ENCODE measurements at regions not wholly inside any gene's neighbourhood (a gene's known extent, or its start where the extent isn't known, plus 50 kb on each side); places are given as distances from the start of the nearest gene placed in this dataset.

GRCh38 chr10:23968301-23968700, 240.6 kb upstream of the KIAA1217 start:
- Histone ChIP-seq H3K27me3 (ENCODE audit: low read length) (no peaks in the 10 kb centered on the region), H3K79me2 (ENCODE audit: low read length) (no peaks in the 10 kb centered on the region), H3K27ac (ENCODE audit: low read length) (no peak overlapping the region), H3K4me3 (ENCODE audit: low read length) (no peak overlapping the region), H3K4me2 (ENCODE audit: low read length) (no peak overlapping the region), H3K36me3 (ENCODE audit: low read depth, low read length) (no peaks in the 10 kb centered on the region), H3K9me3 (ENCODE audit: low read length) (no peaks in the 10 kb centered on the region), H4K20me1 (ENCODE audit: low read length) (no peaks in the 10 kb centered on the region), H3F3A (ENCODE audit: low read length, unreplicated experiment) (no peaks in the 10 kb centered on the region), H3K9me2 (replicated peaks; ENCODE audit: low read length) (no peaks in the 10 kb centered on the region), H3K9ac (ENCODE audit: low read length) (no peak overlapping the region), H2AFZ (ENCODE audit: low read length) (no peak overlapping the region), H3K4me1 (ENCODE audit: insufficient read depth, low read length) (no peaks in the 10 kb centered on the region)
- TF ChIP-seq EZH2 (IDR thresholded peaks at IDR 0.05; ENCODE audit: low read length, unreplicated experiment): no peak
- no peak for TF ChIP-seq EZH2phosphoT487 (IDR thresholded peaks at IDR 0.05; ENCODE audit: borderline replicate concordance, low read length)
- TF ChIP-seq, protein P1, sequence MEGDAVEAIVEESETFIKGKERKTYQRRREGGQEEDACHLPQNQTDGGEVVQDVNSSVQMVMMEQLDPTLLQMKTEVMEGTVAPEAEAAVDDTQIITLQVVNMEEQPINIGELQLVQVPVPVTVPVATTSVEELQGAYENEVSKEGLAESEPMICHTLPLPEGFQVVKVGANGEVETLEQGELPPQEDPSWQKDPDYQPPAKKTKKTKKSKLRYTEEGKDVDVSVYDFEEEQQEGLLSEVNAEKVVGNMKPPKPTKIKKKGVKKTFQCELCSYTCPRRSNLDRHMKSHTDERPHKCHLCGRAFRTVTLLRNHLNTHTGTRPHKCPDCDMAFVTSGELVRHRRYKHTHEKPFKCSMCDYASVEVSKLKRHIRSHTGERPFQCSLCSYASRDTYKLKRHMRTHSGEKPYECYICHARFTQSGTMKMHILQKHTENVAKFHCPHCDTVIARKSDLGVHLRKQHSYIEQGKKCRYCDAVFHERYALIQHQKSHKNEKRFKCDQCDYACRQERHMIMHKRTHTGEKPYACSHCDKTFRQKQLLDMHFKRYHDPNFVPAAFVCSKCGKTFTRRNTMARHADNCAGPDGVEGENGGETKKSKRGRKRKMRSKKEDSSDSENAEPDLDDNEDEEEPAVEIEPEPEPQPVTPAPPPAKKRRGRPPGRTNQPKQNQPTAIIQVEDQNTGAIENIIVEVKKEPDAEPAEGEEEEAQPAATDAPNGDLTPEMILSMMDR (conservative IDR thresholded peaks at IDR 0.05; ENCODE audit: low read depth, low read length): no peak
- ChIA-PET POLR2A (ENCODE audit: unreplicated experiment) (no interaction called here), CTCF (no interaction called here)
- intact Hi-C loops (cut with micrococcal nuclease): no loop called here
- DNase-seq (no peak), ATAC-seq (no peak)
- no TSS peak for BruUV-seq (replicated peaks)

GRCh38 chr10:23974746-23975272, 234.1 kb upstream of the KIAA1217 start:
- CTCF ChIA-PET: no interaction called here
- DNase-seq (no peak), ATAC-seq (no peak)
- Histone ChIP-seq H3K9me2 (replicated peaks; ENCODE audit: low read length) (no peaks in the 10 kb centered on the region), H3K36me3 (ENCODE audit: low read depth, low read length) (no peaks in the 10 kb centered on the region), H3K27ac (ENCODE audit: low read length) (no peak overlapping the region), H3K9ac (ENCODE audit: low read length) (no peak overlapping the region), H3K4me3 (ENCODE audit: low read length) (no peak overlapping the region), H3K4me1 (ENCODE audit: insufficient read depth, low read length) (no peaks in the 10 kb centered on the region), H2AFZ (ENCODE audit: low read length) (no peak overlapping the region), H3K4me2 (ENCODE audit: low read length) (no peak overlapping the region), H3K79me2 (ENCODE audit: low read length) (no peaks in the 10 kb centered on the region), H4K20me1 (ENCODE audit: low read length) (no peaks in the 10 kb centered on the region), H3F3A (ENCODE audit: low read length, unreplicated experiment) (no peaks in the 10 kb centered on the region), H3K9me3 (ENCODE audit: low read length) (no peaks in the 10 kb centered on the region), H3K27me3 (ENCODE audit: low read length) (peaks cover 24% of the 10 kb centered on the region; the same call in 1 of the 2 replicates)
- TF ChIP-seq, protein P1 (conservative IDR thresholded peaks at IDR 0.05; ENCODE audit: low read depth, low read length): no peak
- no peak for TF ChIP-seq EZH2phosphoT487 (IDR thresholded peaks at IDR 0.05; ENCODE audit: borderline replicate concordance, low read length)
- no peak for TF ChIP-seq EZH2 (IDR thresholded peaks at IDR 0.05; ENCODE audit: low read length, unreplicated experiment)
- no TSS peak for BruUV-seq (replicated peaks)
- intact Hi-C loops (cut with micrococcal nuclease): no loop called here
- POLR2A ChIA-PET (ENCODE audit: unreplicated experiment): no interaction called here

DNA sequence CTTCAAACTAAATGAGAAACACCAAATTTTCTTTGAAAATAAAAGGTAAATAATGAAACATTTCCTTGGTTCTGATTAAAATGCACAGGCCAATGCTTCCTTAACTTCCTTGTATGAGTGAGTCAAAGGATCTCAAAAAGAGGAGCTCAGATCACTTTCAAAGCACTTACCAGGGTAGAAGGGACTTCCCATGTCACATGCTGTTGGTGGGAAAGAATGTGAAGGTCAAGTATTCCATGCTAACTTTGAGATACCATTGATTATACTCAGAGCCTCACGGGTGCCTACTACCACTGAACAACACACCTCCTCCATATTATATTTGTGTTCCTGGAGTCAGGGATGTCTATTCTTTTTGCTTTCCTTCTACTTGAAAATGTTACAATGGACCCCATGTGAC, 233.5 kb upstream of the KIAA1217 start:
- intact Hi-C loops (cut with micrococcal nuclease): no loop called here
- no peak for DNase-seq

More for the DNA sequence above, 233.5 kb upstream of the KIAA1217 start:
- Histone ChIP-seq H3K79me2 (ENCODE audit: low read length) (no peaks in the 10 kb centered on the region), H3K4me3 (ENCODE audit: low read length) (no peak overlapping the region), H3F3A (ENCODE audit: low read length, unreplicated experiment) (no peaks in the 10 kb centered on the region), H3K4me1 (ENCODE audit: insufficient read depth, low read length) (no peaks in the 10 kb centered on the region), H3K27me3 (ENCODE audit: low read length) (peaks cover 29% of the 10 kb centered on the region), H3K4me2 (ENCODE audit: low read length) (no peak overlapping the region), H3K9me3 (ENCODE audit: low read length) (no peaks in the 10 kb centered on the region), H4K20me1 (ENCODE audit: low read length) (no peaks in the 10 kb centered on the region), H3K9me2 (replicated peaks; ENCODE audit: low read length) (no peaks in the 10 kb centered on the region), H3K27ac (ENCODE audit: low read length) (no peak overlapping the region), H2AFZ (ENCODE audit: low read length) (no peak overlapping the region), H3K36me3 (ENCODE audit: low read depth, low read length) (no peaks in the 10 kb centered on the region), H3K9ac (ENCODE audit: low read length) (no peak overlapping the region)
- ChIA-PET POLR2A (ENCODE audit: unreplicated experiment) (no interaction called here), CTCF (no interaction called here)
- BruUV-seq (replicated peaks): no TSS peak
- TF ChIP-seq, protein P1 (conservative IDR thresholded peaks at IDR 0.05; ENCODE audit: low read depth, low read length): no peak
- TF ChIP-seq EZH2phosphoT487 (IDR thresholded peaks at IDR 0.05; ENCODE audit: borderline replicate concordance, low read length) (no peak), EZH2 (IDR thresholded peaks at IDR 0.05; ENCODE audit: low read length, unreplicated experiment) (no peak)
- no peak for ATAC-seq
